Middle frontal gyrus (tissue), 1 donor: ENCODE measurements at regions not wholly inside any gene's neighbourhood (a gene's known extent, or its start where the extent isn't known, plus 50 kb on each side); places are given as distances from the start of the nearest gene placed in this dataset.

Experiments
- DNase-seq: peaks from one replicate; pipeline ENCODE4 v3.0.0-alpha.2; 2015; ENCODE audit warnings: low spot score; ENCODE audit errors: extremely low spot score

DNA sequence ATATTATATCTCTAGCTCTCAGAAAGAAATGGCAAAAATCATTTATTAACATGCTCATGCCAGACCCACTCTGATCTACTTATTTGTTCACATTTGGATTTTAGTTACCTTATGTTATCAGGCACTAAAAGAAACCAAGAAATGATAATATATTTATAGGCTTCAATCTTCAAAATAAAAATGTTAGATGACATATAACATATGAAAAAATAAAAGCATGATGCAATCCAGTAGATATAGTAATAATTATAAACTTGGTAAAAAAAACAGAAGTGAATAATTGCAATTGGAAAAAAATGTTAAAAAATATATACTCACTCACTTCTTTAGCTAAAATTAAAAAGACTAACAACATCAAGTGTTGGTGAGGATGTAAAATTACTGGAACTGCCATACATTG, 248.3 kb upstream of the VRK2 start:
- no peak for DNase-seq

DNA sequence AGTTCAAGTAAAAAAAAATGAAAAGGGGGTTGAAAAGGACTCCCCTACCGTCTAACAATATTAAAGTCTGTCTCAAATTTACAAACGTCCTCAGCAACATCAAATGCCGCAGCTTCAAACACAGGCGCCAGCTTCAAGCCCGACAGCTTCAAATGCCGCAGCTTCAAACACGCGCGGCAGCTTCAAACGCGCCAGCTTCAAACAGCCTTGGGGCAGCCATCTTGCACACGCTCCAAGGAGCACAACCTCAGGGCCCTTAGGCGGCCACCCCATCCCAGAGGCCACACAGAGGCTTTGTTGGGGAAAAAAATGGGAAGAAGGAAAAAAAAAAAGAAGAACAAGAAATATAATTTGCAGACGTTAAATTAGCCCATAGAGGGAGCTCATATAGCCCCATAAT, 244.4 kb upstream of the VRK2 start:
- no peak for DNase-seq

DNA sequence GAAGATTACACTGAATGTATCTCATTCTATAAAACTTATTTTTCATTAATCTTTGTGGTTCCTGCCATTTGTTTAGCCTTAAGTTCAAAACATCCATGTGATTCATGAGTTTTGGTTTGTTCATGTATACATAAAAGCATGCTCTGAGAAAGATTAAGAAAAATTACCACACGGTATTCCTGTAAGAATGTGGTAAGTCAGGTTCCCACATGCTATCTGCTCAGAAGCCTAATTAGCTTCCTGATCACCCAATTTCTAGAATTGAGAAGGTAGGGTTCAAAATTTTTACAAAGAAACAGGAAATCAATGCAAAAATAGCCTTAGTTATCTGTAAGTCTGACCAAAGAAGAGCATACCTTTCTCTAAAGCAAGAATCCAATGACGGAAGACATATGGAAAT, 241.6 kb upstream of the VRK2 start:
- DNase-seq, result no peak

DNA sequence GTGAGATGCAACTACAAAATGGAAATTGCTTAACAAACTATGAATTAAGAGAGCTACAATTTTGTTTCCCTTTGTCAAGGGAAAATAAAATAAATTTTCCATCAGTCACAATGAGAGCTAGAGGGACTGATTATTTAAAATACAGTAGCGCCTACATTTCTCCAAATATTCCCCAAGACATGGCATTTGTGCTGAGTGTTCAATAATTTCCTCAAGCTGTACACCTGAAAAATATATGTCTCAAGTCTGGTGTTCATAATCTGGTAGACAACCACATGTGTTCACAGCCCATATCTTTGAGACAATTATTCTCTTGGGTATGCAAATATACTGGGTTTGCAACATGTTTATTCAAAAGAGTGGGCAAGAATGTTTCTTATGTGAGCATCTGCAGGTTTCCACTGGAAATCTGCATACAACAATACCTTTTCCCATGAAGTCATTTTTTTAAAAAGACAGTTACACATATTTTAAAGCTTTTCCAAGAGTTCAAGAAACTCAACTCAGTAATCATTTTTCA, 240.1 kb upstream of the VRK2 start:
- DNase-seq, result no peak

DNA sequence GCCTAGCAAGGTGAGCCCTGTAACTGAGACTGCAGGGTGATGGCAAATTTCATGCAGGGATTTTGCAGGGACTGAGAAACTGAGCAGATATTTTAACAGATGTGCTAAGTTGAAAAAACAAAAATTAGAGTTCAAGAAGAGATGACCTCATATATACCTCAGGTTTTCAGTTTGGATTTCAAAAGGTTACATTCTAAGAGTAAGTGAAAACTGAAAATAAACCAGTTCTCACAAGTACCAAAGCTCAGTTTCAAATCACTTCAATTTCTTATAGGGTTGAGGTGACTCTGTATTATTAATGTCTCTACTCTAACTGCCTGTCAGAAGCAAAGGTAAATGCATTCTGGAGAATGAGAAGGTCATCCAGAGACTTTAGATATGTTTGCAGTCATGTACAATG, 237.4 kb upstream of the VRK2 start:
- no peak for DNase-seq

DNA sequence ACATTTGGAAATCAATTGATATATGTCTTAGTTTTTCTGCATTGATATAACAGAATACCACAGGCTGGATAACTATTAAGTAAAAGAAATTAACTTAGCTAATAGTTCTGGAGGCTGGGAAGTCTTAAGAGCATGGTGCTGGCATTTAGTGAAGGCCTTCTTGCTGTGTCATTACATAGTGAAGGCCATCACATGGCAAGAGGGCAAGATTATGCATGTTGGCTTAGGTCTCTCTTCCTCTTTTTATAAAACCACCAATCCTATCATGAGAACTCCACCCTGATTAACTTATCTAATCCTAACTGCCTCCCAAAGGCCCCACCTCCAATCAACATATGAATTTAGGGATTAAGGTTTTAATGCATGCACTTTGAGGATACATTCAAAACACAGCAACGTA, 225.5 kb upstream of the VRK2 start:
- DNase-seq, result no peak

DNA sequence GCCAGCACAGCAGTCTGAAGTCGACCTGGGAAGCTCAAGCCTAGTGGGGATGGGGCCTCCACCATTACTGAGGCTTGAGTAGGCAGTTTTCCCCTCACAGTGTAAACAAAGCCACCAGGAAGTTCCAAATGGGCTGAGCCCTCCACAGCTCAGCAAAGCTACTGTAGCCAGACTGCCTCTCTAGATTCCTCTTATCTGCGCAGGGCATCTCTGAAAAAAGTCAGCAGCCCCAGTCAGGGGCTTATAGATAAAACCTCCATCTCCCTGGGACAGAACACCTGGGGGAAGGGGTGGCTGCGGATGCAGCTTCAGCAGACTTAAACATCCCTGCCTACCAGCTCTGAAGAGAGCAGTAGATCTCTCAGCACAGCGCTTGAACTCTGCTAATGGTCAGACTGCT, 218.4 kb upstream of the VRK2 start:
- DNase-seq, result no peak

DNA sequence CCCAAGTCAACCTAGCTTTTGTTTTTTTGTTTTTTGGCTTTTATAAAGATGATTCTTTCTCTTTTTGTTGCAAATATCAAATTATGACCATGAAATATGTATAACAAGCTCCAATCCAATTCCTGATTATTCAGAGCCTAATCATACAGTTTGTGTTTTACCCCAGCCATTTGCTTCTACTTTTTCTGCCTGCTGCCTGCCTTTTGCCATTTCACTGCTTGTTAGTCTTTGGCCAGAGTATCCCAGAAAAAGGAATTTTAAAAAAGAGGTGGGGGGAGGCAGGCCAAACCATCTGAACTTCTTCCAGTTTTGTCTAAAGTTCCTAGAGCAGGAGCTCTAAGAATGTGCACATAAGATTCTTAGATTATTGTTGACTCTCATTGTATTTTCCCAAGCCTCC, 211.9 kb upstream of the VRK2 start:
- no peak for DNase-seq

DNA sequence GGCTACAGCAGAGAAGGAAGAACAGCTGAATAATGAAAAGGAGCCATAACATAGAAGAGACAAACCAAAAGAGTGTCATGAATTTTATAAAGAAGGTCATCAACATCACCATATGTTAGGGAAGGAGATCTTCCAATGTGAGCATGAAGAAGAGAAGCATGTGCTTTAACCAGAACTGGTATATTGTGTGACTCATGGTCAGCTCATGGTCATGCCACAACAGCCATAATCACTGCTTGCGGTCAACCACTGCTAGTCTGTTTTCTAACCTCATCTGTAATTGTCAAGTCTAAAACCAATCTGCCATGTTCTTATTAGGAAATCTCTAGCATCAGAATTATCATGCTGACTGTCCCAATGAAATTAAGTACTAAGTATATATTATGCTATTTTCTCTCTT, 204.1 kb upstream of the VRK2 start:
- no peak for DNase-seq

DNA sequence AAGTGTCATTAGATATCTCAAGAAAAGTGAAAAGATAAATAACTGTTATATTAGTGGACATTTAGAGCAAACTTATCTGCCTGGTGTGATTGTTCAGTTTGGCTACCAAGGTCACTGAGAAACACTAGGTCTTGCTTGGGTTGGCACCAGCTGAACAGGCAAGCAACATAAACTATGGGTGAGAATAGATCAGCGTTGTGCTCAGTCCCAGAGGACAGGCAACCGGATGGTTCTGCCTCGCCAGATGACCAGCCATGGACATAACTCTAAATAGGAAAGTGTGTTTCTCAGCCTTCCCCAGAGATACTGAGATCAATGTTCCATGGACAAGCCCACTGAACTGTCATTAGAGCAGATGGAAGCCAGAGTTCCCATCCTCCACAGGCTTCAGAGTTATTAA, 203.4 kb upstream of the VRK2 start:
- DNase-seq, result no peak

DNA sequence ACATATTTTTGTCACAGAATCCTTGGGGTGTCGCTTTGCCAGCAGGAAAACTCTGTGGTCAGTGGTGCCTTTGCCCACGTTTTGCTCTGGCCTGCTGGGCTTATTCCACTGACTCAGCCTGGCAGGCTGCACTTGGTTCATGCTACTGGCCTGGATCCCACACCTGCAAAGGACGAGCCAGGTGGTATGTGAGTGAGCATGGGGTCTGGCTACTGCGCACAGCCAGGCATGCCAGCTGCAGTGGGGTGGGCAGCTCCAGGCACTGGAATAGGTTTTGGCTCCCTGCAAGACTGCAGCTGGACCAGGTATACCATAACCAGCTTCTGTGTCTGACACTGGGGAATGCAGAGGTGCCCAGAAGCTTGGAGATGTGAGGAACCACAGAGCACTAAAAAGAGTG, 197.9 kb upstream of the VRK2 start:
- no peak for DNase-seq

DNA sequence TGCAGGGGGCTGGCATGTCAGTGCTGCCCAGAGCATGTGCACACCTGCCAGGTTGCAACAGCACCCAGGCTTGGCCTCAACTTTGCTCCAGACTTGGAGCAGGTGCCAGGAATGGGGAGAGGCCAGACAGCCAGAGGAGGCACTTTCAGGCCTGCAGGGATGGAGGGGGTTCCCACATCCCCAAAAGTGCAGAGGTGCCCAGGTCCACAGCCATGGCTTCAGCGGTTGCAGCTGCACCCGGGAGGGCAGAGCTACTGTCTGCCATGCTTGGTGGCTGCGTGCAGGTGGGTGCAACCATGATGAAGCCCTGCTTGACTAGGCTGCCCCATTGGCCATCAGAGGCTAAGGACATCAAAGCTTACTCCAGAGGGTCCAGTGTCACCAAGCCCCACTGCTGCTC, 196.8 kb upstream of the VRK2 start:
- no peak for DNase-seq

DNA sequence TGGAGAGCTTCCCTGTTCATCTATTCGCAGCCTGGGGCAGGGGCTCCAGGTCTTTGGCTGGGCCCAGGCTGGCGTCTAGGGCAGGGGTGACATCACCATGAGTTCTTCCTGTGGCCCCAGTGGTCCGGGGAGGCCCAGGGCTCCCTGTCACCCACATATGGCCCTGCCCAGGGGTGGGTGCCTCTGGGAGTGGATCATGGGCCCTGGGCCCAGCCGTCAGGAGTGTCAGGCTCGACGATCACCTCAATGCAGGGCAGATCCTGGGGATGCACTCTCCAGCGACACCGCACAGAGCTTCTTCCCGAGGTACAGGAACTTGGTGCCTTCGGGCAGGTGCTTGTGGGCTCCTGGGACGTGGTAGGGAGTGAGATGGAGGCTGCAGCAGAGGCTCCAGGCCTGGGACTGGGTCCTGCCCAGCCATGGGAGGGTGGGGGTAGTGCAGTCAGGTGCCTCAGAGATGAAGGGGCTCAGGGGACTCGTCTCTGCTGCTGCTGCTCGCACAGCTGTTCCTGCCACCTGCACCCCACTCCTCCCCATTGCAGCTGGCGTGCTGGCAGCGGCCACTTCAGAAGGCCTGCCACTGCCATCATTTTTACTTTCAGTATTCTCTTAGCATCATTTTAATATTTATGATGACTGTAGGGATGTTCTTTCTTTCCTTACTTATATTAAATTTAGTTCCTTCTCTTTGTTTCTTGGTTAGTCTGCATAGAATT, 196.0 kb upstream of the VRK2 start:
- DNase-seq, result no peak

DNA sequence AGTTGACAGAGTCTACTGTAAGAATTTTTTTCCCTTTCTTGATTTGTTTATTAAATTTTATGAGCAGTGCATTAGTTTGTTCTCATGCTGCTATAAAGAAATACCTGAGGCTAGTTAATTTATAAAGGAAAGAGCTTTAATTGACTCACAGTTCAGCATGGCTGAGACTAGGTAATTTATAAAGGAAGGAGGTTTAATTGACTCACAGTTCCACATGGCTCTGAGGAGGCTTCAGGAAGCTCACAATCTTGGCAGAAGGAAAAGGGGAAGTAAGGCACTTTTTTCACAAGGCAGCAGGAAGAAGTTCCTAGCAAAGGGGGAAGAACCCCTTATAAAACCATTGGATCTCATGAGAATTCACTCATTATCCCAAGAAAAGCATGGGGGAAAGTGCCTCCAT, 191.4 kb upstream of the VRK2 start:
- no peak for DNase-seq

DNA sequence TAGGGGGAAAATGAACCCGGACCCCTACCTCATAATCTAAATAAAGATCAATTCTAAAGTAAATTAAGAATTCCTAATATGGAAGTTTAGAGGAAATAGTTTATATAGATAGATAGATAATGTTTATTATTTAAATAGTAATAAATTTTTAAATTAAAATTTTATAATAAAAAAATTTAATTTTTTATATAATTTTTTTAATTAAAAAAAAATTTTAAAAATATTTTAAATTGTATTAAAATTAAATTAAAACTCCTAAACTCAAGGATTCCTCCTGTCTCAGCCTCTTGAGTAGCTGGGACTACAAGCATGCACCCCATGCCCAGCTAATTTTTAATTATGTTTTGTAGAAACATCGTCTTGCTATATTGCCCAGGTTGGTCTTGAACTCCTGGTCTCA, 186.9 kb upstream of the VRK2 start:
- DNase-seq, result no peak

DNA sequence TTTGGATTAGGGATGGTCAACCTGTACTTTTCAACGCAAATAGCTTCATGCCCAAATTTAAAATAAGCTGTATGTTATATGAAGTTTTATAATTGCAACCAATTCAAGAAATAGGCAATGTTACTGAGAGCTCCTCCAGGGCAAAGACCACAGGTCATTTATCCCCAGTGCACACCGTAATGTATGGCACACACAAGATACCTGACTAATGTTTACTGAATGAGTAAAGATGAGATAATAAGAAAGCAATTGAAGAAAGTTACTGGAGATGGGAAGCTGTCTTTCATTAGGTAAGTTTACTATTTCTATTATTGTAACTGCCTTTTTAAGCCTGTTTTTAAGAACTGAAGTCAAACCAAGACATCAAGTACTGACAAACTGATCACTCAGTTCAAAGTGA, 184.5 kb upstream of the VRK2 start:
- no peak for DNase-seq

DNA sequence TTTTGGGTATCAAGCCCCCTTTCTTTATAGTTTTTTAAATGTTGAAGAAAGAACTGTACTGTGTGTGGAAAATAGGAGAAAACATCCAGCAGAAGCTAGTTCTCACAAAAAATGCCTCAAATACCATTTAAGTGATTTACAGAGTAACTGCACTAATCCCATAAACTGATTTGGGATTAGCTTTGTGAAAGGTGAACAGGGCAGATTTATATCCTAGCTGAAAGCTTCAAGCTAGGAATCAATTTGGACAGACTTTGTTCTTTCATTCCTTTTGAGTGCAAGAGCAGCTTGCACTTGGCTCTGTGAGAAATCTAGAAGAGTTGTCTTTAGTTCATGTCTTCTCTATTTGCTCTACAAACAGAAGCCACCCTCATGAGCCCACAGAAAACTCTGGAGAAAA, 183.9 kb upstream of the VRK2 start:
- DNase-seq, result no peak

DNA sequence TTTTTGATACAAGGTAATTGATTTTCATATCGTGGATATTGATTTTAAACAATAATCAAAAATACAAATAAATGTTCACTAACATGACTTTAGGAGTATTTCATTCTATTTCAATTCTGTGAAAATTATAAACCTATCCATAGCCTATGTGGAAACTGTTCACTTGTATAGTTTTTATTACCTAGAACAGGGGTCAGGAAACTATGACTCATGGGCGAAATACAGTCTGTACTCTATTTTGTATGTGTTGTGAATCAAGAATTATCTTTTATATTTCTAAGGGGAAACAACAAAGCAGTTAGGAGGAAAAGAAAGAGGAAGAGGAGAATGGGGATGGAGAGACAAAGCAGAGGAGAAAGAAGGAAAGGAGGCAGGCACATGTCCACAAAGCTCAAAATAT, 181.7 kb upstream of the VRK2 start:
- no peak for DNase-seq

DNA sequence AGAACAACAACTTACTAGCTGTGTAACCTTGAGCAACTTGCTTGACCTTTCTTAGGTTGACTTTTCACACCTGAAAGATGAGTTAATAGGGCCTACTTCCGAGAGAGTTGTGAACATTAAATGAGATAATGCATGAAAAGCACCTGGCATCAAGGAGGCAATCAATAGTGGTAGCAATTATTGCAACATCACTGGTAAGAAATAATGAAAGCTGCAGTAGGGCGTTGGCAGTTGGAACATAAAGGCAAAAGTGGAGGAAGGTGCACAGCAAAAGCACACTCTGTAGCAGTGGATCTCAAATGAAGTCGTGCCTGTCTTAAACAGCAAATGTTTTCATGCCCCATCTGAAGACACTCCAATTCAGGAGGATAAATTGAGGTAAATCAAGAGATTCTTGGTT, 178.9 kb upstream of the VRK2 start:
- no peak for DNase-seq

DNA sequence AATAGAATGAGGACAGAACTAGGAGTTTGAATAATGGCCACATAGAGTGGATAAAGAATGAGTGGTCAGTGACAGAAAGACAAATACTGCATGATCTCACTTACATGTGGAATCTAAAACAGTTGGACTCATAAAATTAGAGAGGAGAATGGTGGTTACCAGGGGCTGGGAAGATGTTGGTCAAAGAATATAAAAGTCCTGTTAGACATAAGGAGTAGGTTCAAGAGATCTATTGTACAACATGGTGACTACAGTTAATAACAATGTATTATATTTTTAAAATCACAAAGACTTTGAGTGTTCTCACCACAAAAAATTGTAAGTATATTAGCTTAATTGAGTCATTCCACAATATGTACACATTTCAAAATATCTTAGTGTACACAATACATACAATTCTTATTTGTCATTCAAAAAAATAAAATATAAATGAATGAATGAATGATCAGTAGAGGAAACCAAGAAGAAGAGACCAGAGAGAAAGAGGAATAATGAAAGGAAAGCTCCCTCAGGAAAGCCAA, 177.9 kb upstream of the VRK2 start:
- DNase-seq, result no peak

DNA sequence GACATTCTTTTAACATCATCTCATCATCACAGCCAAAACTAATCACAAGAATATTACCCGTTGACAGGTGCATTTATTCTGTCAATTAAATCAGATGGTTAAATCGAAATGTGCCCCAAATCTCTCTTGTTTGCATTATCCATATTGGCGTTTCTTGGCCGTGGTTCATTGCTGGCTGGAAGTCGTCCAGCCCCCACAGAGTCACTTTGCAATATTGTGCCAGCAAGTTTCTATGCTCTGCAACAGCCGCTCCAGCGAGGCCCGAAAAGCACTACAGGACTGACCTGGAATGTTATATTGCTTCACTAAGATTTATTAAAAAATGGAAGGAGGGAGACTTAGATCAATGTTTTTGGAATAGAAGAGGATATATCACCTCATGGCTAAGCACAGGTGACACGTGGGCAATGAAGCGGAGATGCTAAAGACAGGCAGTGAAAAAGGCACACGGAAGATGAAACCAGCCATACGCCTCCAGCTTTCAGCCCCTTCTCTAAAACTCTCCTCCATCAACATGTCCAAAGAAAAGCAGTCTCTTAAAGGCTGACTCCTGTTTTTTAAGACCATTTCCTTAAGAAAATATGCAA, 176.8 kb upstream of the VRK2 start:
- DNase-seq, result no peak

DNA sequence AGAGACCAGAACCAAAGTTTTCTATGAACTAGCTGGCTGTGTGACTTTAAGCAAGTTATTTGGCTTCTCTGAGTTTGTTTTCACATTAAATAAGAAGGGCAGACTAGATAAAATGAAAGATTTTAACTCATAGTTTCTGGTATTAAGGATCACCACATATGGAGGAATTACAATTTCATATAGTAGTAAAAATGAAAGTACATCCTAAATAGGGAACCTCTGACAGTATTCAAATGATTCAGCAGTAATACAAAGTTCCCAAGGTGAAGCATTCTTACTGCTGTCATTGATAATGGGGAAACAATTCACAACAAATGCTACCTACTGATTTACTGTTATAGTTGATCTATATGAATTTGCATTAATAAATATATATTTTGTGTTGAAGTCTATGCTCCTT, 170.3 kb upstream of the VRK2 start:
- no peak for DNase-seq

DNA sequence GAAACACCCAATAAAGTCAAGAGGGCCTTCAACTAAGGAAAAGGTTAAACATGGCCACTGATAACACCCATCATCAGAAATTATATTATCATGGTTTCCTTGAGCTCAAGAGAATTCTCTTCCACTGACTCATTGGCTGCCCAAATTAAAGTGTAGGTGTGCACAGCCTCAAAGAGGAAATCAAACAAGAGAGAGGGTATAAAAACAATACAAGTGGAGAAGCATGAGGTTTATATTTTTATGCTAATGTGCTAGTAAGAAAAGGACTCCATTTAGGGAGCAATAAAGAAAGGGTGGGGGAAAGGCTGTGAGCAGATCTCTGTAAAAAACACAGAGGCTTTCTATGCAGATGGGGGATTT, 168.8 kb upstream of the VRK2 start:
- no peak for DNase-seq
